HepG2 (cell line): ENCODE measurements at regions not wholly inside any gene's neighbourhood (a gene's known extent, or its start where the extent isn't known, plus 50 kb on each side); places are given as distances from the start of the nearest gene placed in this dataset.

Source experiments
- BCL6 ChIP-seq: IDR thresholded peaks from 2 replicates; pipeline ENCODE4 v1.6.1; 2016; ENCODE audit warnings: missing genetic modification reagents, missing compliant biosample characterization
- CBX2 ChIP-seq, 2 experiments: fragments of 200-600 bp in 1 of 2; sonication (generic); formaldehyde crosslinking in 1 of 2; IDR thresholded peaks; 2 replicates each; pipeline versions ENCODE4 v1.7.0 to v1.8.1; 2018 to 2022; ENCODE audit warnings: low read depth in 2 of 2, low read length in 1 of 2, mild to moderate bottlenecking in 1 of 2, missing genetic modification reagents in 1 of 2
- CHD4 ChIP-seq: fragments of 200-600 bp; sonication (generic); IDR thresholded peaks from 2 replicates; pipeline ENCODE4 v1.7.0; 2017; ENCODE audit warnings: mild to moderate bottlenecking, low read length, borderline replicate concordance
- KAT7 ChIP-seq: IDR thresholded peaks from 2 replicates; pipeline ENCODE4 v1.6.1; 2018; ENCODE audit warnings: borderline replicate concordance, missing compliant biosample characterization
- MNT ChIP-seq: fragments of 450-650 bp; IDR thresholded peaks from 2 replicates; pipeline ENCODE4 v1.6.1; 2016
- NBN ChIP-seq: fragments of 450-650 bp; conservative IDR thresholded peaks from 2 replicates; pipeline ENCODE4 v1.6.1; 2017
- NCOA2 ChIP-seq: sonication (generic); formaldehyde crosslinking; IDR thresholded peaks from 2 replicates; pipeline ENCODE4 v1.8.0; 2022; ENCODE audit warnings: inconsistent platforms
- PRMT3 ChIP-seq: sonication (generic); formaldehyde crosslinking; IDR thresholded peaks from 2 replicates; pipeline ENCODE4 v1.8.1; 2022; ENCODE audit warnings: low read depth, mild to moderate bottlenecking, moderate library complexity, missing genetic modification reagents, borderline replicate concordance
- RBAK ChIP-seq: sonication (generic); formaldehyde crosslinking; IDR thresholded peaks from 2 replicates; pipeline ENCODE4 v1.5.1; 2020; ENCODE audit warnings: mild to moderate bottlenecking, missing genetic modification reagents
- TBP ChIP-seq: sonication (generic); formaldehyde crosslinking; IDR thresholded peaks from 2 replicates; pipeline ENCODE4 v1.5.0; 2020; ENCODE audit warnings: missing genetic modification reagents
- TFAP4 ChIP-seq: sonication (generic); IDR thresholded peaks from 2 replicates; pipeline ENCODE4 v1.6.1; 2016; ENCODE audit warnings: low read depth, borderline replicate concordance
- ZBTB33 ChIP-seq: sonication (generic); formaldehyde crosslinking; IDR thresholded peaks from 2 replicates; pipeline ENCODE4 v1.4.0; 2020; ENCODE audit warnings: missing genetic modification reagents
- ZFP41 ChIP-seq: sonication (generic); formaldehyde crosslinking; IDR thresholded peaks from 2 replicates; pipeline ENCODE4 v1.4.0; 2020; ENCODE audit warnings: mild to moderate bottlenecking, missing genetic modification reagents, borderline replicate concordance
- ZNF101 ChIP-seq: sonication (generic); formaldehyde crosslinking; IDR thresholded peaks from 2 replicates; pipeline ENCODE4 v1.4.0; 2020; ENCODE audit warnings: mild to moderate bottlenecking, low read depth, missing genetic modification reagents, borderline replicate concordance
- ZNF17 ChIP-seq: sonication (generic); formaldehyde crosslinking; IDR thresholded peaks from 2 replicates; pipeline ENCODE4 v1.5.0; 2020; ENCODE audit warnings: mild to moderate bottlenecking, missing genetic modification reagents
- ZNF205 ChIP-seq: IDR thresholded peaks from 2 replicates; pipeline ENCODE4 v1.6.1; 2018; ENCODE audit warnings: missing biosample characterization, missing genetic modification reagents
- ZNF639 ChIP-seq: conservative IDR thresholded peaks from 2 replicates; pipeline ENCODE4 v1.6.1; 2018; ENCODE audit warnings: missing genetic modification reagents
- ZNF672 ChIP-seq: sonication (generic); formaldehyde crosslinking; IDR thresholded peaks from 2 replicates; pipeline ENCODE4 v1.8.1; 2022; ENCODE audit warnings: missing genetic modification reagents
- ZNF674 ChIP-seq: sonication (generic); formaldehyde crosslinking; IDR thresholded peaks from 2 replicates; pipeline ENCODE4 v1.5.0; 2020; ENCODE audit warnings: low read depth, mild to moderate bottlenecking, missing genetic modification reagents
- TF ChIP-seq, protein P1 (sequence below): sonication (generic); formaldehyde crosslinking; conservative IDR thresholded peaks from 2 replicates; pipeline ENCODE4 v1.4.0; 2020; ENCODE audit warnings: mild to moderate bottlenecking, missing genetic modification reagents, moderate library complexity
- TF ChIP-seq, protein P2 (sequence below): sonication (generic); formaldehyde crosslinking; IDR thresholded peaks from 2 replicates; pipeline ENCODE4 v1.4.0; 2020; ENCODE audit warnings: mild to moderate bottlenecking, missing genetic modification reagents

GRCh38 chr3:67113802-67114407, 115.8 kb downstream of the KBTBD8 start (continued):
- peak; percentile 90; the same call in 1 of the 2 replicates for TF ChIP-seq ZBTB33 (CRISPR knock-in tag)
- peak; percentile 94 for TF ChIP-seq ZNF205
- TF ChIP-seq BCL6 (CRISPR knock-in tag): peak; percentile 72; the same call in 1 of the 2 replicates
- no peak for TF ChIP-seq ZNF672
- no peak for TF ChIP-seq MNT
- TF ChIP-seq ZNF674: peak; percentile 89; the same call in 1 of the 2 replicates
- TF ChIP-seq CHD4: no peak
- peak; percentile 82 for TF ChIP-seq ZNF639 (CRISPR knock-in tag)
- peak; percentile 55; the same call in 1 of the 2 replicates for TF ChIP-seq ZFP41 (CRISPR knock-in tag)
- no peak for TF ChIP-seq ZNF17 (CRISPR knock-in tag)
- TF ChIP-seq TFAP4: no peak
- TF ChIP-seq, protein P1, sequence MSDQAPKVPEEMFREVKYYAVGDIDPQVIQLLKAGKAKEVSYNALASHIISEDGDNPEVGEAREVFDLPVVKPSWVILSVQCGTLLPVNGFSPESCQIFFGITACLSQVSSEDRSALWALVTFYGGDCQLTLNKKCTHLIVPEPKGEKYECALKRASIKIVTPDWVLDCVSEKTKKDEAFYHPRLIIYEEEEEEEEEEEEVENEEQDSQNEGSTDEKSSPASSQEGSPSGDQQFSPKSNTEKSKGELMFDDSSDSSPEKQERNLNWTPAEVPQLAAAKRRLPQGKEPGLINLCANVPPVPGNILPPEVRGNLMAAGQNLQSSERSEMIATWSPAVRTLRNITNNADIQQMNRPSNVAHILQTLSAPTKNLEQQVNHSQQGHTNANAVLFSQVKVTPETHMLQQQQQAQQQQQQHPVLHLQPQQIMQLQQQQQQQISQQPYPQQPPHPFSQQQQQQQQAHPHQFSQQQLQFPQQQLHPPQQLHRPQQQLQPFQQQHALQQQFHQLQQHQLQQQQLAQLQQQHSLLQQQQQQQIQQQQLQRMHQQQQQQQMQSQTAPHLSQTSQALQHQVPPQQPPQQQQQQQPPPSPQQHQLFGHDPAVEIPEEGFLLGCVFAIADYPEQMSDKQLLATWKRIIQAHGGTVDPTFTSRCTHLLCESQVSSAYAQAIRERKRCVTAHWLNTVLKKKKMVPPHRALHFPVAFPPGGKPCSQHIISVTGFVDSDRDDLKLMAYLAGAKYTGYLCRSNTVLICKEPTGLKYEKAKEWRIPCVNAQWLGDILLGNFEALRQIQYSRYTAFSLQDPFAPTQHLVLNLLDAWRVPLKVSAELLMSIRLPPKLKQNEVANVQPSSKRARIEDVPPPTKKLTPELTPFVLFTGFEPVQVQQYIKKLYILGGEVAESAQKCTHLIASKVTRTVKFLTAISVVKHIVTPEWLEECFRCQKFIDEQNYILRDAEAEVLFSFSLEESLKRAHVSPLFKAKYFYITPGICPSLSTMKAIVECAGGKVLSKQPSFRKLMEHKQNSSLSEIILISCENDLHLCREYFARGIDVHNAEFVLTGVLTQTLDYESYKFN (CRISPR knock-in tag): no peak
- TF ChIP-seq ZNF101 (CRISPR knock-in tag): 0 out of 2 replicates have a peak, but pooled peaks have one; percentile 43
- peak; percentile 82 for TF ChIP-seq NCOA2 (CRISPR knock-in tag)
- TF ChIP-seq CBX2 (IDR thresholded peaks at IDR 0.05; ENCODE audit: low read depth, low read length): no peak
- no peak for TF ChIP-seq CBX2 (CRISPR knock-in tag; IDR thresholded peaks at IDR 0.05; ENCODE audit: low read depth)
- TF ChIP-seq TBP (CRISPR knock-in tag): no peak
- no peak for TF ChIP-seq NBN
- TF ChIP-seq, protein P2, sequence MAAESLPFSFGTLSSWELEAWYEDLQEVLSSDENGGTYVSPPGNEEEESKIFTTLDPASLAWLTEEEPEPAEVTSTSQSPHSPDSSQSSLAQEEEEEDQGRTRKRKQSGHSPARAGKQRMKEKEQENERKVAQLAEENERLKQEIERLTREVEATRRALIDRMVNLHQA (CRISPR knock-in tag): no peak
- no peak for TF ChIP-seq RBAK (CRISPR knock-in tag)
- TF ChIP-seq KAT7: no peak
- no peak for TF ChIP-seq PRMT3 (CRISPR knock-in tag)
